ENCODE measurements at regions not wholly inside any gene's neighbourhood (a gene's known extent, or its start where the extent isn't known, plus 50 kb on each side); places are given as distances from the start of the nearest gene placed in this dataset.

DNA sequence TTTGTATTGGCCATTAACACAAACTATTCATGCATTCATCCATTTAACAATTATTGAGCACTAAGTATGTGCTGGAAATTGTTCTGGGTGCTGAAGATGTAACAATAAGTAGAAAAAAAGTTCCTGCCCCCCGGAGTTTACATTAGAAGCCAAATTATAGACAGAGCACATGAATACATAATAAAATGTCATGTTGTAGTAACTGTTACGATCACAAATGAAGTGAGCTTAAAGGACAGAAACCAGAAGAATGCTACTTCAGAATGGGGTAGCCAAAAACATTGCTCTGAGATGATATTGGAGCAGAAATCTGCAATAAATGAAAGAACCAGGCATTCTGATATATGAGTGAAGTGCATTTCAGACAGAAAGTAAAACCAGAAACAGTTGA is 256.0 kb upstream of the SETBP1 start:
- H3K36me3 ChIP-seq: no peaks in the 10 kb centered on the region
- no peak overlapping the region for H3K4me3 ChIP-seq
- WGBS, 3 donors: 88 to 93% (median 91%) methylated on average over 2 of the region's 2 CpGs
- no peaks in the 10 kb centered on the region for H3K4me1 ChIP-seq (ENCODE audit: insufficient read depth)
- DNase-seq: no peak
- intact Hi-C loops (cut with DNase I): no loop called here
- H3K27ac ChIP-seq: no peak overlapping the region
- no peaks in the 10 kb centered on the region for H3K27me3 ChIP-seq
- H3K9me3 ChIP-seq: no peaks in the 10 kb centered on the region
- TF ChIP-seq EP300 (IDR thresholded peaks at IDR 0.05): no peak
- TF ChIP-seq CTCF (IDR thresholded peaks at IDR 0.05): no peak
- TF ChIP-seq POLR2A (IDR thresholded peaks at IDR 0.05): no peak

- Histone ChIP-seq H3K27ac (no peak overlapping the region), H3K36me3 (no peaks in the 10 kb centered on the region), H3K27me3 (no peaks in the 10 kb centered on the region), H3K4me3 (no peak overlapping the region), H3K9me3 (no peaks in the 10 kb centered on the region), H3K4me1 (ENCODE audit: insufficient read depth) (no peaks in the 10 kb centered on the region)
- intact Hi-C loops (cut with DNase I): no loop called here
- TF ChIP-seq CTCF (IDR thresholded peaks at IDR 0.05) (no peak), EP300 (IDR thresholded peaks at IDR 0.05) (no peak), POLR2A (IDR thresholded peaks at IDR 0.05) (no peak)
- 90 to 96% (median 94%) methylated on average over 2 of the region's 2 CpGs for WGBS, 3 donors
- DNase-seq: no peak
Observed at GRCh38 chr18:44425161-44425560, 255.5 kb upstream of the SETBP1 start.

DNA sequence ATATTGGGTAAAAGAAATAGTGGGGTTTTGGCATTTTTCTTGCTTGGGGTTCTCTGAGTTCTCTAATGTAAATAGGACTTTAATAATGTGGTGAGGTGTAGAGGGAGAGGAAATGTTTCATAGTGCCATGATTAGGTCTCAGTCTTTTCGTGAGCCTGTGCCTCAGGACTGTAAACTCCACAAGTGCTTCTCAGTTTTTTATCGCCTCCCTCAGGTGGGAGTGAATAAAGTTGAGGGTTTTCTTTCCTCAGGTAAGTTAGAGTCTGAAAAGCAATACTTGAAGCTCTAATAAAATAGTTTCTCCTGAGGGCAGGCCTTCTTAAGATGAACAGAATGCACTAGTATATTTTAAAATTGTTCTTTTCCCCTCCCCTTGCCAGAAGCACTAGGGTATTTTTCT is 243.1 kb upstream of the SETBP1 start:
- intact Hi-C loops (cut with DNase I): no loop called here
- Histone ChIP-seq H3K4me1 (ENCODE audit: insufficient read depth) (no peaks in the 10 kb centered on the region), H3K27me3 (no peaks in the 10 kb centered on the region), H3K4me3 (no peak overlapping the region), H3K9me3 (no peaks in the 10 kb centered on the region), H3K27ac (no peak overlapping the region), H3K36me3 (no peaks in the 10 kb centered on the region)
- DNase-seq: no peak
- TF ChIP-seq EP300 (IDR thresholded peaks at IDR 0.05) (no peak), CTCF (IDR thresholded peaks at IDR 0.05) (no peak), POLR2A (IDR thresholded peaks at IDR 0.05) (no peak)
- 87 to 95% (median 93%) methylated on average over 2 of the region's 2 CpGs for WGBS, 3 donors

DNA sequence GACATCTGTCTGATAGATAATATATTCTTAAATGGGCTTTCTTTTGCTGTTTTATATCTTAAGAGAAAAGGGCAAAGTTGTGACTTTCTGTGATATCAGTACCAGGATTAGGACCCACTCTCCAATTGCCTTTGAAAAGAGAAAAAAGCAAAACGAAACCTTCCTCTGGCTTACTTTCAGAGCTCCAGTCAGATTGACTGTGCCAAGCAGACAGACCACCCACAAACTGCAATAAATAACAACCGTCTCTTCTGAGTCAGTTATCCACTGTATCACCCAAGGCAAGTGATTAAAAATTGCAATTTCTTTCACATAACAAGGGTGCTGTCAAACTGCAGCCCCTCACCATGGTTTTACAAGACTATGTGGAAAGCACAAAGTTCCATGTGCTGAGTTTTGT is 230.5 kb upstream of the SETBP1 start:
- WGBS, 3 donors: 12 to 18% (median 13%) methylated on average over 2 of the region's 2 CpGs
- H3K9me3 ChIP-seq: no peaks in the 10 kb centered on the region
- H3K4me3 ChIP-seq: no peak overlapping the region
- H3K4me1 ChIP-seq (ENCODE audit: insufficient read depth): no peaks in the 10 kb centered on the region
- H3K27ac ChIP-seq: no peak overlapping the region
- no peaks in the 10 kb centered on the region for H3K27me3 ChIP-seq
- intact Hi-C loops (cut with DNase I): no loop called here
- DNase-seq: no peak
- H3K36me3 ChIP-seq: no peaks in the 10 kb centered on the region
- TF ChIP-seq POLR2A (IDR thresholded peaks at IDR 0.05) (no peak), EP300 (IDR thresholded peaks at IDR 0.05) (no peak), CTCF (IDR thresholded peaks at IDR 0.05) (no peak)

DNA sequence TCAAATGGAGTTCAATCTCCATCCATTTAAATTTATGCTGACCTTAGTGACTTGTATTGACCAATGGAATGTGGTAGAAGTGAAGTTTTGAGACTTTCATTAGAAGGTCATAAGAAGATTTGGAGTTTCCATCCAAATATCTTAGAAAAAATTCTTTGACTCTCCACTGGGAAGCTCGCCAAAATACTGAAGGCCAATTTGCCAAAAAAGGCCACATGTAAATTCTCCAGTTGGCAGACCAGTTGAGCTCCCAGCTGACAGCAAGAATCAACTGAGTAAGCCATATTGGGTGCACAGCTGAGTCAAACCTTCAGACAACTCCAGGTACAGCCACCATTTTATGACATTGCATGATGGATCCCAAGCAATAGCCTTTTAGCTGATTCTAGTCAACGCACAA is 228.3 kb upstream of the SETBP1 start:
- TF ChIP-seq CTCF (IDR thresholded peaks at IDR 0.05) (no peak), POLR2A (IDR thresholded peaks at IDR 0.05) (no peak), EP300 (IDR thresholded peaks at IDR 0.05) (no peak)
- Histone ChIP-seq H3K9me3 (no peaks in the 10 kb centered on the region), H3K36me3 (no peaks in the 10 kb centered on the region), H3K27ac (no peak overlapping the region), H3K27me3 (no peaks in the 10 kb centered on the region), H3K4me3 (no peak overlapping the region), H3K4me1 (ENCODE audit: insufficient read depth) (no peaks in the 10 kb centered on the region)
- WGBS, 3 donors: 54 to 61% (median 59%) methylated on average over 2 of the region's 2 CpGs
- no peak for DNase-seq
- intact Hi-C loops (cut with DNase I): no loop called here
